ENCODE measurements at regions not wholly inside any gene's neighbourhood (a gene's known extent, or its start where the extent isn't known, plus 50 kb on each side); places are given as distances from the start of the nearest gene placed in this dataset.

DNA sequence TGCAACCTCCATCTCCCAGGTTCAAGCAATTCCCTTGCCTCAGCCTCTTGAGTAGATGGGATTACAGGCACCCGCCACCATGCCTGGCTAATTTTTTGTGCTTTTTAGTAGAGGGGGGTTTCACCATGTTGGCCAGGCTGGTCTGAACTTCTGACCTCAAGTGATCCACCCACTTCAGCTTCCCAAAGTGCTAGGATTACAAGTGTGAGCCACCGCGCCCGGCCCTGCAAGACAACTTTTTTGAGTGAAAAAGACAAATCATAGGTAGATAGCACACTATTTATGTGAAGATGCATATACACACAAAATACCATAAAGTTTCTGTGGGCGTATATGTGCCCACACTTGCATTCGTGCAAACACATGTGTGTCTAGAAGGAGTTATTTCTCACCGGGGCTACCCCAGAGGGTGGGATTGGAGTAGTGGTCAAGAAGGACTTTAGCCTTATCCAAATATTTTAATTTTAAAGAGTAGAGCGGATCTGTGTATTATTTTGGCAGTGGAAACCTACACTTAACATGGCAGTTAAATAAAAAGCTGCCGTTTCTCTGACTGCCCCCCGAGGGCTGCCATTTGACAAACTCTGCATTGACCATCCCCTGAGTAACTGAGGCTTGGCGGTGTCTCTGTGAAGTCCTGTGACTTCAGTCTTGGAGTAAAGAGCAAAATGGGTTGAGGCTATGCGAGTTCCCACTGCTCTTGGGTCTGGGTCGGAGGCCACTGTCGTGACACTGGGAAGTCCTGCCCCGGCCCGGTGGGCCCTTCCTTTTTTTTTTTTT, 93.4 kb upstream of the PTCH1 start:
- no peak for DNase-seq

- DNase-seq, result no peak
Observed at GRCh38 chr9:95609426-95609825, 92.7 kb upstream of the PTCH1 start.

- DNase-seq, result no peak
Observed at GRCh38 chr9:95608341-95608740, 91.6 kb upstream of the PTCH1 start.

DNA sequence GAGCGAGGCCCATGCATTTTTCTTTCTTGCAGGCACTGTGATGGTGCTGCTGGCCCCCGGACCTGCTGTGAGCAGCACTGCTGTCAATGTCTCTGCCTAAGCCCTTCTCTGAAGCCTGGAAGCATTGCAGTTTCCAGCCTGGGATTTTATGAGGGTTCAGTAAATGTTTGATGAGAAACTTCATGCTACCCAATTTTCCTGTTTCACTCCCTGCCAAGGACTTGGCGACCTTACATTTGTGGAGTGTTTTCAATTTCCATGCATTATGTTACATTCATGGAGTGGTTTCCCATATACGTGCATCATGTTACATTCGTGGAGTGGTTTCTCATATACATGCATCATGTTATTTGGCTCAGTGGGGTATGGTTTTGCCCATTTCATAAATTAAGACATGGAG, 90.7 kb upstream of the PTCH1 start:
- peak; percentile 24 for DNase-seq

DNA sequence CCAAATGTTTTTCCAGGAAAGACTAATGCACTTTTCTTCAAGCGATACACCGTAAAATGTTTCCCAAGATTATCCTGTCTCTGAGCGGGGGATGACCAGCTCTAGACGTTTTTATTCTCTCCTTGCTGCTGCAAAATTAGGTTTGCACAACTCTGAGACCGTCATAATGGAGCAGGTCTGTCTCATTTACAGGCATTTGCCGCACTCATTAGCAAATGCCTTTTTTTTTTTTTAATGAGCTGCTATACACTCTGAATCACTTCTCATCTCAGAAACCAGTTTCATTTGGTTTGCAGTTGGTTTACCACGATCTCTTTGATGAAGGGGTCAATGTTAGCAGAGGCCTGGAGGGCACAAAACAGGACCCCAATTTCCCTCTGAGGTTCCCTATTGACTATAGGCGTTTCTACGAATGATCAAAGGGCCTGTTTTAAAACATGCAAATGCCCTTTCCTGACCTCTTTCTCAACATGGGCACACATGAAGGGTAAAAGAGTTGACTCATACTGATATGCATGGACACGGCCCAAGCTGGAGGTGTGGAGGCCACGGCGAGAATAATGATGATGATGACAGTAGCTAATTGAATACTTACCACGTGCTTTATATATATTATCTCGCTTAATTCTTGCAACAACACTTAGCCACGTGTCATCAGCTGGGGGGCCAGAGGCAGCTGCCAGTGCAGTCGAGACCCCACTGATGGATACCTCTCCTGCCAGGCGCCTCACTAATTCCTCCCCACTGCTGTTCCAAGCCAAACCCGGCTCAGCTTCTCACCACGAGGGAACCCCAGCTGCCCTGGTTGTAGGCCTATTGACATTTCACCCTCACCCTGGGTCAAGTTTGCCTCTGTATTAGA, 89.9 kb upstream of the PTCH1 start:
- no peak for DNase-seq

GRCh38 chr9:95605816-95606488, 89.2 kb upstream of the PTCH1 start:
- peak; percentile 88 for DNase-seq

DNA sequence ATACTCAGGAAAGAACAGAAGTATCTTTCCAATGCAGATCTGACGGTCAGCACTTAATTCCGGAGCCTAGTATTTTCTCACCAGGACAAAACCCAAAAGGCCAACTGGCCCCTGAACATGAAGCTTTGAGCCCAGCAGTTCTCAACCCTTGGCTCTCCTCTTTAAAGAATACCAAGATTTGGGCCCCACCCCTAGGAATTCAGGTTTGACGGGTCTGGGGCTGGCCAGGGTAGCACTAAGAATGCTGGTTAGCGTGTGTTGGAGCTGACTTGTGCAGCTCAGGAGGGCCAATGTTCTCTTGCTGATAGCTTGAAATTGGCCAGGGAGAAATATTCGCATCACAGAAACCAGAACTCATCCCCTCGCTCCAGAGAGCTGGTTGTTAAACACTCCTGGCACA, 88.3 kb upstream of the PTCH1 start:
- peak; percentile 60 for DNase-seq

- no peak for DNase-seq
Observed at GRCh38 chr9:95598236-95598635, 81.5 kb upstream of the PTCH1 start.

DNA sequence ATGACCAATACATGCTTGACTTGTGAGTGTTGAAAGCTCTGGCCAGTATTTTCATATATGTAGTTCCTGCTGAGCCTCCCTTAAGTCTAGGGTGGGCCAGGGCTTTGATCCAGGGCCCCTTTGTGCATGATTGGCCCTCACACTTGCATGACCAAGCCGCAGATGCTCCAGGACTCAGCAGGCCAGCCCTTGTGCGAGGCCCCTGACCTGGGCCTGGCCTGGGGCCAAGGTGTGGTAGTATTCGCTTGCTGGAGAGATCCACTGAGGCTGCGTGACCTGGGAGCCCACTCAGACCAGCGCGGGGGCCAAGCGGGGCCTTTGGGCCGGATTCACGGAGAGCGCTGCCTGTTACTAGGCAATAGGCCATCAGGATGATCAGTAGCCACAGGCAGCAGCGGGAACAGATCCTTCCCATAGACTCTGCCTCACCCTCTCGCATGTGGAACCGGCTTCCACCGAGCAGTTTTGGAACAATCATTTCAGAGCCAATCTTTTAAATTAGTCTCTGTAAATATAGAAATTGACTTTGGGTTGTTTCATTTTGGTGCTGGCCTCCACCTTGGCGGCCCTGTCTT, 79.0 kb upstream of the PTCH1 start:
- DNase-seq, result no peak

DNA sequence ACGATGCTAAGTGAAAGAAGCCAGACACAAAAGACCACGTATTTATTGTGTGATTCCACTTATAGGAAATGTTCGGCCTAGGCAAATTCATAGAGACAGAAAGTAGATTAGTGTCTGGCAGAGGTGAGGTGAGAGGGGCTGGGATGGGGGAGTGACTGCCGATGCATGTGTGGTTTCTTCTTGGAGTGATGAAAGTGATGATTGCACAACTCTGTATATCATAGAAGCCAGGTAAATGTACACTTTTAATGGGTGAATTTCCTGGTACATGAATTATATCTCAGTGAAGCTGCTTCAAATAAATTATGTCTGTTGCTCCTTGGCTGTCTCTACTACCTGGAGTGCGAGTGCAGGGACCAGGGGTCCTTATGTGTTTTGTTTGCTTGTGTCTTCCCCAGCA, 76.2 kb upstream of the PTCH1 start:
- no peak for DNase-seq

- no peak for DNase-seq
Observed at GRCh38 chr9:95588724-95589588, 72.2 kb upstream of the PTCH1 start.

- DNase-seq, result no peak
Observed at GRCh38 chr9:95587021-95587964, 70.5 kb upstream of the PTCH1 start.

GRCh38 chr9:95586326-95586725, 69.6 kb upstream of the PTCH1 start:
- no peak for DNase-seq

DNA sequence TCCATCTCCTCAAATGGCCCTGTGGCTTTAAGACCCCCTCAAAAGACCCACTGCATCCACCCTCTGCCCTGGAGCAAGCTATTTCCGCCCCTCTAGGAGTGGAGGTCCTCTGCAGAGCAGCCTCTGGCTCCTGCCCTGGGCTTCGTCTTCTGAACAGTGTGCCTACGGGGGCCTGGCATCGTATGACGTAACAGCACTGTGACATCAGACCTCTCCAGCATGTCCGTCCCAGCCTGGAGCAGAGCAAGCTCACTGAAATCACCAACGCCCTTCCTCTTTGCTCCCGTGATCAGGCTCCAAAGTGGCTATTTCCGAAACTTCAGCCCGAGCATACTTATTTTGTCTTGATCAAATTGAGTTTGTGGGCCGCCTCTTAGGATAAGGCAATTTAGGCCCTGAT, 69.1 kb upstream of the PTCH1 start:
- DNase-seq, result no peak

- no peak for DNase-seq
Observed at GRCh38 chr9:95584176-95584575, 67.4 kb upstream of the PTCH1 start.

GRCh38 chr9:95581900-95582299, 65.1 kb upstream of the PTCH1 start:
- no peak for DNase-seq

DNA sequence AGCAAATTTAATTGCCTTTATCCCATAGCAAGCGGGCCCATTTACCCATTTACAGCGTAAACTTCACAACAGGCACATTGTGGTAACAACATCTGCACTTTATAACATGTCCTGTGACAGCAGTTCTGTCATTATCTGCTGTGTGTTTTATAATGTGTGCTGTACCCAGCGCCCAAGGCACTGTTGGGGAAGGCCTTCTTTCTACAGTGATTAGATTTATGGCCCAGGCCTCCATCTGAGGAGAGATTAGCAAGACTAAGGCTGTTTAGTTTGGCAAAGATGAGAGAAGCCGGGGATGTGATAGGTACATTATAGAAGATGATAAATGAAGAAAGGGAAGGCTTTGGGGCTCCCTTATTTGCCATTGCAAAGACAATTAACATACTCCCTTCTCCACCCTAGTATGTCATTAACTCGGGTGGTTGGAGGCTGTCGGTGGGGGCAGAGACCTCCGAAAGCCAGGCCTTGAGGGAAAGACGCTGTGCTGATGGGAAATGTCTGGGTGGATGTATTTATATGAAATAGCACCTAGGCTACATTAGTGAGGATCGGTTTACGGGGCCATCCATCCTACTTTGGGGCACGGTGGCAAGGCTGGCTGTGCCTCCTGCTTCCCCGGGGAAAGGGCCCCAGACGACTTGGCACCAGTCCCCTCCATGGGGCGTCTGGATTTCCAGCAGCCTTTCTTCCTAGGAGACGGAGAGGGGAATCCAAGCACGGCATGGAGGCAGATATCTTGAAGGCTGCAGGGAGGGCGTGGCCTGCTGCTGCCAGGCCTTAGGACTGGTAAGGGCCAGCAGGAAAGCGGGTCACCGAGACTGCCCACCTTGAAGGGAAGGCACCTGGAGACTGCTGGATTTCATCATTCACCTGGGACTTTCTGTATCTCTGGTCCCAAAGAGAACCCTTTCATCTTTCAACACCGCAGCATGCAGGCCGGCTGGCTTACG, 64.3 kb upstream of the PTCH1 start:
- DNase-seq, result no peak

DNA sequence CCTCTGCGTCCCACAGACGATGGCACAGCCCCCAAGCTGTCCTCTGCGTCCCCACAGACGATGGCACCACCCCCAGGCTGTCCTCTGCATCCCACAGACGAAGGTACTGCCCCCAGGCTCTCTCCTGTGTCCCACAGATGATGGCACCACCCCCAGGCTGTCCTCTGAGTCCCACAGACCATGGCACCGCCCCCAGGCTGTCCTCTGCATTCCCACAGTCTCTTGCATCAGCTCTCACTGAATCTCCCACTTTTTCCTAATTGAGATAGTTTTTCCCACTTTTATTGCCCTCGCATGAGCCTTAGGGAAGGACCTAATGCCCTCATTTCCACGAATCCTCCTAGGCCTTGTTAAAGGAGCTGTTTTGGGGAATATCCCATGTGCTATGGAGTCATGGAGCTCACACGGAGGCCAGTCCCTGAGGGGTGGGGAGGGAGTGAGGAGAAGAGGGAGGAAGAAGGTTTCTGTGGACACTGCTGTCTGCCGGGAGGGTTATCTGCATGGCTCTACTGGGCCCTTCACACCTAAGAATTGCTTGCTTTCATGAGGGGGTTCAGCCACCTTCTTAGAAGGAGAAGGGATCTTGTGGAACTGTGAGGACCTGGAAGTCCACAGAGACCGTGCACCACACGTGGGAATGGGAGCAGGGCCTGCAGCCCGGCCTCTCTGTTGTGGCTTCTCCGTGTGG, 58.2 kb upstream of the PTCH1 start:
- no peak for DNase-seq

DNA sequence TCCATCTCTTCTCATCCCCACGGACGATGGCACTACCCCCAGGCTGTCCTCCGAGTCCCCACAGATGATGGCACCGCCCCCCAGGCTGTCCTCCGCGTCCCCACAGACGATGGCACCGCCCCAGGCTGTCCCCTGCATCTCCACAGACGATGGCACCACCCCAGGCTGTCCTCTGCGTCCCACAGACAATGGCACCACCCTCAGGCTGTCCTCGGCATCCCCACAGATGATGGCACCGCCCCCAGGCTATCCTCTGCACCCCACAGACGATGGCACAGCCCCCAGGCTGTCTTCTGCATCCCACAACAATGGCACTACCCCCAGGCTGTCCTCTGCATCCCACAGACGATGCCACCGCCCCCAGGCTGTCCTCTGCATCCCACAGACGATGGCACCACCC, 57.4 kb upstream of the PTCH1 start:
- no peak for DNase-seq

All from eye (tissue), 1 donor.